Thyroid gland (tissue), 4 donors: ENCODE measurements at regions not wholly inside any gene's neighbourhood (a gene's known extent, or its start where the extent isn't known, plus 50 kb on each side); places are given as distances from the start of the nearest gene placed in this dataset.

Experiments
- POLR2A ChIP-seq, 2 donors: fragments of 450-650 bp; IDR thresholded peaks; one replicate each; pipeline ENCODE4 v1.6.1; 2017; ENCODE audit warnings: antibody characterized with exemption in 2 of 2, mild to moderate bottlenecking in 2 of 2, moderate library complexity in 1 of 2
- TF ChIP-seq, protein P1 (sequence below), 6 experiments: fragments of 200-600 bp in 3 of 6; fragments of 450-650 bp in 3 of 6; sonication (generic) in 3 of 6; IDR thresholded peaks; one replicate each; pipeline ENCODE4 v1.5.1; 2016 to 2019; ENCODE audit warnings: antibody characterized with exemption in 6 of 6, mild to moderate bottlenecking in 2 of 6, inconsistent platforms in 1 of 6, moderate library complexity in 1 of 6

DNA sequence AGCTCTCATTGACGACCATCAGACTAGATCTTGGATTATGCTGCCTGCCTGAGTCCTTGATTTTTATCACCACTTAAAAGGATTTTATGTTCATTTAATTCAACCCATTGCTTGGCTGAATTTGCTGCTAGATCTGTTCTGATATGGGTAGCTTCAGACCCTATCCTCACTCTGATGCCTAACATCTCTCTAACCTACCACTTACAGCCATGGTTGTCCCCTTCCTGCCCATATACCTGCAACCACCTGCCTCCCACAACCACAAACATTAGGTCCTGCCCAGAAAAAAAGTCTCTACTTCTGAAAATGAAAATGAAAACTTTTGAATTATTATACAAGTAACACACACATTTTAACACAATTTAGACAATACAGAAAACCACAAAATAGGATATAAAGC lies 310.8 kb downstream of the HNRNPD start:
- TF ChIP-seq POLR2A (IDR thresholded peaks at IDR 0.05) = no peak
- TF ChIP-seq, protein P1, sequence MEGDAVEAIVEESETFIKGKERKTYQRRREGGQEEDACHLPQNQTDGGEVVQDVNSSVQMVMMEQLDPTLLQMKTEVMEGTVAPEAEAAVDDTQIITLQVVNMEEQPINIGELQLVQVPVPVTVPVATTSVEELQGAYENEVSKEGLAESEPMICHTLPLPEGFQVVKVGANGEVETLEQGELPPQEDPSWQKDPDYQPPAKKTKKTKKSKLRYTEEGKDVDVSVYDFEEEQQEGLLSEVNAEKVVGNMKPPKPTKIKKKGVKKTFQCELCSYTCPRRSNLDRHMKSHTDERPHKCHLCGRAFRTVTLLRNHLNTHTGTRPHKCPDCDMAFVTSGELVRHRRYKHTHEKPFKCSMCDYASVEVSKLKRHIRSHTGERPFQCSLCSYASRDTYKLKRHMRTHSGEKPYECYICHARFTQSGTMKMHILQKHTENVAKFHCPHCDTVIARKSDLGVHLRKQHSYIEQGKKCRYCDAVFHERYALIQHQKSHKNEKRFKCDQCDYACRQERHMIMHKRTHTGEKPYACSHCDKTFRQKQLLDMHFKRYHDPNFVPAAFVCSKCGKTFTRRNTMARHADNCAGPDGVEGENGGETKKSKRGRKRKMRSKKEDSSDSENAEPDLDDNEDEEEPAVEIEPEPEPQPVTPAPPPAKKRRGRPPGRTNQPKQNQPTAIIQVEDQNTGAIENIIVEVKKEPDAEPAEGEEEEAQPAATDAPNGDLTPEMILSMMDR (IDR thresholded peaks at IDR 0.05) = no peak
